SU-DHL-6 (cell line): ENCODE measurements at regions not wholly inside any gene's neighbourhood (a gene's known extent, or its start where the extent isn't known, plus 50 kb on each side); places are given as distances from the start of the nearest gene placed in this dataset.

Source experiments
- H2AFZ ChIP-seq: fragments of 200-600 bp; sonication (generic); 2 replicates; pipeline ENCODE4 v1.6.1; 2014; ENCODE audit warnings: low read depth, mild to moderate bottlenecking, moderate library complexity, mixed read lengths, antibody characterized with exemption, low read length; ENCODE audit not compliant: severe bottlenecking
- H3F3A ChIP-seq: fragments of 200-600 bp; shearing (Covaris generic); 2 replicates; pipeline ENCODE4 v1.6.0; 2016; ENCODE audit warnings: antibody characterized with exemption, mild to moderate bottlenecking; ENCODE audit not compliant: insufficient read depth
- H3K27ac ChIP-seq: fragments of 200-600 bp; sonication (generic); 2 replicates; pipeline ENCODE4 v1.5.1; 2016; ENCODE audit warnings: low read depth, mild to moderate bottlenecking, low read length, moderate library complexity, mixed read lengths
- H3K27me3 ChIP-seq: fragments of 200-600 bp; sonication (generic), shearing (Covaris generic); 2 replicates; pipeline ENCODE4 v1.6.0; 2014; ENCODE audit warnings: mild to moderate bottlenecking, low read length
- H3K36me3 ChIP-seq: fragments of 200-600 bp; sonication (generic); 2 replicates; pipeline ENCODE4 v1.6.1; 2014; ENCODE audit warnings: mild to moderate bottlenecking, low read length, mixed read lengths
- H3K4me2 ChIP-seq: fragments of 300-600, 200-600 bp; shearing (Covaris generic), sonication (generic); 2 replicates; pipeline ENCODE4 v1.6.0; 2014; ENCODE audit warnings: low read length, low read depth, mild to moderate bottlenecking; ENCODE audit not compliant: poor library complexity, severe bottlenecking
- H3K4me3 ChIP-seq: fragments of 200-600 bp; sonication (generic); 2 replicates; pipeline ENCODE4 v1.5.1; 2014; ENCODE audit warnings: antibody characterized with exemption, low read length, mild to moderate bottlenecking, mixed read lengths; ENCODE audit not compliant: insufficient read depth, poor library complexity, severe bottlenecking
- H3K79me2 ChIP-seq: fragments of 200-600 bp; sonication (generic); 2 replicates; pipeline ENCODE4 v1.6.1; 2014; ENCODE audit warnings: mild to moderate bottlenecking, low read length, moderate library complexity; ENCODE audit not compliant: insufficient read depth
- H3K9ac ChIP-seq: fragments of 200-600 bp; sonication (generic); 2 replicates; pipeline ENCODE4 v1.7.0; 2014; ENCODE audit warnings: mild to moderate bottlenecking, low read length
- H3K9me2 ChIP-seq: fragments of 200-600 bp; sonication (generic); replicated peaks from 2 replicates; pipeline ENCODE4 v1.6.1; 2014; ENCODE audit warnings: low read length; ENCODE audit not compliant: insufficient read depth
- H3K9me3 ChIP-seq: fragments of 200-600 bp; sonication (generic); 2 replicates; pipeline ENCODE4 v1.6.1; 2014; ENCODE audit warnings: low read length, mixed read lengths; ENCODE audit not compliant: insufficient read depth
- H4K20me1 ChIP-seq: fragments of 200-600 bp; sonication (generic); 2 replicates; pipeline ENCODE4 v1.6.1; 2014; ENCODE audit warnings: low read depth, mild to moderate bottlenecking, antibody characterized with exemption, low read length, moderate library complexity, mixed read lengths
- EZH2phosphoT487 ChIP-seq: fragments of 200-600 bp; sonication (generic), shearing (Covaris generic); conservative IDR thresholded peaks from 2 replicates; pipeline ENCODE4 v1.6.1; 2018; ENCODE audit warnings: mild to moderate bottlenecking, antibody characterized with exemption, low read length, moderate library complexity, mixed read lengths
- TF ChIP-seq, protein P1 (sequence below): fragments of 200-600 bp; sonication (generic); IDR thresholded peaks from one replicate; pipeline ENCODE4 v1.5.1; 2017; ENCODE audit warnings: antibody characterized with exemption, mild to moderate bottlenecking, low read length, moderate library complexity; ENCODE audit not compliant: insufficient read depth, poor library complexity, severe bottlenecking

DNA sequence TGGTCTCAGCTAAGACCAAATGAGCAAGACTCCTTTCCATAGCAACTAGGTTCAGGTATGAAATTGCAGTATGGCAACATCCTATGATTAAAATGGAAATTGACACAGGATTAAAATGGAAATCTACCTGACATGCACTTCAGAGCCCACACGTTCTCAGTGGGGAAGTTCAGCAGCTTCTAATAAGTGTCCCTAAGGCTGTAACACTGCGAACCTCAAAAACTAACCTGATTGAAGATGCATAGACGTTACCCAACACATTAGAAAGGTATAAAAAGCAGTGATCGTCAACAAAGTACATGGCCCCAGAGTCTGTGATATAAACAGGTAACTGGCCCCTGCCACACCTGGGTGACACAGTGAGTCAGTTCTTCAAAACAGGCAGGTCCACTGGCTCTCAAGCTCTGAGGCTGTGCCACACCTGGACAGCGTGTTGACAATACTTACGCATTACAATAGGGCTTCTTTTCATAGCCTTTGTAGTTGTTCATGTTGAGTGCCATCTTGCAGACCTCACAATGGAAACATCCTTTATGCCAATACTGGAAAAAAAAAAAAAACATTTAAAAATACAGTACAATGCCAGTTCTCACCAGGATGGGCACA lies 274.9 kb upstream of the NEBL start:
- Histone ChIP-seq H3K4me2 (no peak overlapping the region), H3K9ac (no peak overlapping the region), H3K79me2 (no peaks in the 10 kb centered on the region), H3F3A (no peaks in the 10 kb centered on the region), H3K27me3 (no peaks in the 10 kb centered on the region), H3K9me2 (no peaks in the 10 kb centered on the region), H3K27ac (no peak overlapping the region), H3K9me3 (no peaks in the 10 kb centered on the region), H2AFZ (no peak overlapping the region), H3K4me3 (no peak overlapping the region), H3K36me3 (no peaks in the 10 kb centered on the region), H4K20me1 (no peaks in the 10 kb centered on the region)
- TF ChIP-seq, protein P1, sequence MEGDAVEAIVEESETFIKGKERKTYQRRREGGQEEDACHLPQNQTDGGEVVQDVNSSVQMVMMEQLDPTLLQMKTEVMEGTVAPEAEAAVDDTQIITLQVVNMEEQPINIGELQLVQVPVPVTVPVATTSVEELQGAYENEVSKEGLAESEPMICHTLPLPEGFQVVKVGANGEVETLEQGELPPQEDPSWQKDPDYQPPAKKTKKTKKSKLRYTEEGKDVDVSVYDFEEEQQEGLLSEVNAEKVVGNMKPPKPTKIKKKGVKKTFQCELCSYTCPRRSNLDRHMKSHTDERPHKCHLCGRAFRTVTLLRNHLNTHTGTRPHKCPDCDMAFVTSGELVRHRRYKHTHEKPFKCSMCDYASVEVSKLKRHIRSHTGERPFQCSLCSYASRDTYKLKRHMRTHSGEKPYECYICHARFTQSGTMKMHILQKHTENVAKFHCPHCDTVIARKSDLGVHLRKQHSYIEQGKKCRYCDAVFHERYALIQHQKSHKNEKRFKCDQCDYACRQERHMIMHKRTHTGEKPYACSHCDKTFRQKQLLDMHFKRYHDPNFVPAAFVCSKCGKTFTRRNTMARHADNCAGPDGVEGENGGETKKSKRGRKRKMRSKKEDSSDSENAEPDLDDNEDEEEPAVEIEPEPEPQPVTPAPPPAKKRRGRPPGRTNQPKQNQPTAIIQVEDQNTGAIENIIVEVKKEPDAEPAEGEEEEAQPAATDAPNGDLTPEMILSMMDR = no peak
- no peak for TF ChIP-seq EZH2phosphoT487

DNA sequence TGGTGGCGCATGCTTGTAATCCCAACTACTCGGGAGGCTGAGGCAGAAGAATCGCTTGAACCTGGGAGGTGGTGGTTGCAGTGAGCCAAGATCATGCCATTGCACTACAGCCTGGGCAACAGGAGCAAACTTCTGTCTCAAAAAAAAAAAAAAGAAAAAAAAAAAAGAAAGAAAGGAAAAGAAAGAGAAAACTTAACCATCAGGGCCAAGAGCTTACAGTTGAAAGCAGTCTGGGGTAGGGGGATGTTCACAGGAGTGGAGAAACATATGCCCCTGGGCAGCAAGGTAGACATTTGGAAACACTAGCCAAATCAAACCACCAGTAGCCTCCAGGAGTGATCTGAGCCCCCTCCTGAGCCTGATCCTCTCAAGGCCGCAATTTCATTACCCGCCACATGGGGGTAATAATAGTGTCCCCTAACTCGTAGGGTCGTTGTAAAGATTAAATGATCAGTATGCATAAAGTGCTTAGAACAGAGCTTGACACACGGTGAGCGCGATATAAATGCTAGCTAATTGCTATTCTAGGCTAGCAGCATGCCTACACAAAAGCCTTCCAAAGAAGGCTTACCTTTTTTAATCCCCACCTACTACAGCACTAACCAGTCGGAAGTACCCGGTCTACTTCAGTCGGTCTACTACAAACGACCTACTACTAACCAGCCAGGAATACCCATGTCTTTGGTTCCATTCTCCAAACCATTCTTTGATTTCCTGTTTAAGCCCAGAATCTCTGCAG lies 274.3 kb upstream of the NEBL start:
- no peak for TF ChIP-seq EZH2phosphoT487
- TF ChIP-seq, protein P1 = no peak
- Histone ChIP-seq H3K4me2 (no peak overlapping the region), H2AFZ (no peak overlapping the region), H3K27me3 (no peaks in the 10 kb centered on the region), H3K36me3 (no peaks in the 10 kb centered on the region), H3K4me3 (no peak overlapping the region), H3K9ac (no peak overlapping the region), H3K27ac (no peak overlapping the region), H3K9me2 (no peaks in the 10 kb centered on the region), H3K79me2 (no peaks in the 10 kb centered on the region), H3F3A (no peaks in the 10 kb centered on the region), H4K20me1 (no peaks in the 10 kb centered on the region), H3K9me3 (no peaks in the 10 kb centered on the region)

DNA sequence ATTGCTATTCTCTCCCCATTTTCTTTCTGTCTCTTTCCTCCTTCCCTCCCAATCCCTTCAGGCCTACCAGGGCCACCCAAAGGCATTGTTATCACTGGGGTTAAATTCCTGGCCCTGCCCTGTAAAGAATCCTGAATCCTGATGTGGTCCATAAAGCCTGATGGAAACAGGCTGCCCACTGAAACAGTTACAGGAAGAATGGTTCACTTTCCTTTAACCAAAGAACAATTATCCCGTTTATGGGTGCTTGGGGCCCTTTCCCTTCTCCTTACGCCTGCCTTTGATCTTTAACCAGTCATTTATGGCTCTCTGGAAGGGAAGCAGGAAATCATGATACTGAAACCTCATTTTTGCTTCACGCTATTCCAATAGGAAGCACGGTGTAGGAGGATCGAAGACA lies 273.1 kb upstream of the NEBL start:
- Histone ChIP-seq H2AFZ (no peak overlapping the region), H4K20me1 (no peaks in the 10 kb centered on the region), H3K36me3 (no peaks in the 10 kb centered on the region), H3K9ac (no peak overlapping the region), H3K4me3 (no peak overlapping the region), H3K27me3 (no peaks in the 10 kb centered on the region), H3F3A (no peaks in the 10 kb centered on the region), H3K27ac (no peak overlapping the region), H3K9me3 (no peaks in the 10 kb centered on the region), H3K4me2 (no peak overlapping the region), H3K79me2 (no peaks in the 10 kb centered on the region), H3K9me2 (no peaks in the 10 kb centered on the region)
- no peak for TF ChIP-seq EZH2phosphoT487
- TF ChIP-seq, protein P1 = no peak
